Ishikawa (cell line): ENCODE measurements at regions not wholly inside any gene's neighbourhood (a gene's known extent, or its start where the extent isn't known, plus 50 kb on each side); places are given as distances from the start of the nearest gene placed in this dataset.

ENCODE experiments used
- CREB1 ChIP-seq: IDR thresholded peaks from 2 replicates; pipeline ENCODE4 v1.6.1; 2012; ENCODE audit warnings: low read depth
- EP300 ChIP-seq: IDR thresholded peaks from 2 replicates; pipeline ENCODE4 v1.6.1; 2012; ENCODE audit warnings: borderline replicate concordance
- NFIC ChIP-seq: IDR thresholded peaks from 2 replicates; pipeline ENCODE4 v1.6.1; 2012
- RAD21 ChIP-seq: IDR thresholded peaks from 2 replicates; pipeline ENCODE4 v1.6.1; 2012; ENCODE audit warnings: low read depth
- REST ChIP-seq: IDR thresholded peaks from 2 replicates; pipeline ENCODE4 v1.6.1; 2012; ENCODE audit warnings: low read depth, mild to moderate bottlenecking
- TAF1 ChIP-seq: IDR thresholded peaks from 2 replicates; pipeline ENCODE4 v1.6.1; 2012; ENCODE audit warnings: low read depth, mild to moderate bottlenecking
- YY1 ChIP-seq: IDR thresholded peaks from 2 replicates; pipeline ENCODE4 v1.6.1; 2012; ENCODE audit warnings: low read depth
- ZBTB7A ChIP-seq: IDR thresholded peaks from 2 replicates; pipeline ENCODE4 v1.6.1; 2012; ENCODE audit warnings: low read depth
- TF ChIP-seq, protein P1 (sequence below): IDR thresholded peaks from 2 replicates; pipeline ENCODE4 v1.6.1; 2012

GRCh38 chr10:128956149-128956548 is 510.9 kb upstream of the MGMT start:
- TF ChIP-seq EP300 (no peak), TAF1 (no peak), CREB1 (no peak), RAD21 (no peak), ZBTB7A (no peak), REST (no peak), YY1 (no peak), NFIC (no peak)
- TF ChIP-seq, protein P1, sequence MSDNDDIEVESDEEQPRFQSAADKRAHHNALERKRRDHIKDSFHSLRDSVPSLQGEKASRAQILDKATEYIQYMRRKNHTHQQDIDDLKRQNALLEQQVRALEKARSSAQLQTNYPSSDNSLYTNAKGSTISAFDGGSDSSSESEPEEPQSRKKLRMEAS, result no peak
